ENCODE measurements at regions not wholly inside any gene's neighbourhood (a gene's known extent, or its start where the extent isn't known, plus 50 kb on each side); places are given as distances from the start of the nearest gene placed in this dataset.

DNA sequence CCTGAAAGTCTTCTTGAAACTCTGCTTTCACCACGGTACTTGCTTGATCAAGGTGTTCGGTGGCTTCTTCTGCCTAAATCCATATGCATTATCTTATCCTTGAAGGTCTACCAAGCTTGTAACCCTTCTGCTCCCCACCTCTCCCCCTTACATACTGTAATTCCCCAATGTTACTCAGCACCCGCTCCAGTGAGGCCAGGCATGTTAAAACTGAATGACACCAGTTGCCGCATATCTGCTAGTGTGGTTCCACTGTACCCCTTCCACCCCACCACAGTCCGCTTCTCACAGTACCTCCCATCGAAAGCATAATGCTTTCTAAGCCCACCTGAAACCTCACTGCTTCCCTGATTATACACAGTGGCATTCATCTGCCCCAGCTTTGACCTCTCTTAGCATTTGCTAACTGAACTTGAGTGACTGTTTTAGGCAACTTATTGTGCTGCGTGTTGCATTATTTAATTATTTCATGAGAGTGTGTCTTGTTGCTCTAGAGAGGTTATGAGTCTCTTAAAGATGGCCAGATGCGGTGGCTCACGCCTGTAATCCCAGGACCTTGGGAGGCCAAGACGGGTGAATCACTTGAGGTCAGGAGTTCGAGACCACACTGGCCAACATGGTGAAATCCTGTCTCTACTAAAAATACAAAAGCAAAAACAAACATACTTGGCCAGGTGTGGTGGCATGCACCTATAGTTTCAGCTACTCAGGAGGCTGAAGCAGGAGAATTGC lies 87.6 kb upstream of the MBNL2 start:
- FAIRE-seq (no peak), DNase-seq (ENCODE audit: insufficient read length, low spot score) (no peak)

GRCh38 chr13:97135883-97136282 lies 86.2 kb upstream of the MBNL2 start:
- no peak for FAIRE-seq
- no peak for DNase-seq (ENCODE audit: insufficient read length, low spot score)
- no peak for TF ChIP-seq POLR2A (IDR thresholded peaks at IDR 0.05; ENCODE audit: low read depth, low read length)

More for the DNA sequence above, 87.6 kb upstream of the MBNL2 start:
- no peak for TF ChIP-seq POLR2A (IDR thresholded peaks at IDR 0.05; ENCODE audit: low read depth, low read length)

DNA sequence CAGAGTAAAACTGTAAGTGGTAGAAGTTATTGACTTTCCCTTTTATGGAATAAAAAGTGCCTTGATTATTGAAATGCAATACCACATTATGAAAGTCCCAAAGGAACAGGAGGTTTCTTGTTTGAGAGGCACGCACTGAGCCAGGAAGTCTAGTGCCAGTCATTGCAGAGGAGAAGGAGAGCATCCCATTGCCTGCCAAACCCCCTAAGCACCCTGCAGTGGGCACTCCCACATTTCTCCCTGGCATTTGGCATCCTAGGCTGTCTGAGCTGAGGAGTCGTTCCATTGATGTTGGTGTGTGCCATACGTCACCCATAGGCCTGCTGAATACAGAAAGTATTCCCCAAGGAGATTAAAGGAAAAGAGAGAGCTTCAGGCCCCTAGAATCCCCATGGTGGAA lies 85.7 kb upstream of the MBNL2 start:
- DNase-seq (ENCODE audit: insufficient read length, low spot score) (no peak), FAIRE-seq (no peak)
- TF ChIP-seq POLR2A (IDR thresholded peaks at IDR 0.05; ENCODE audit: low read depth, low read length): no peak

DNA sequence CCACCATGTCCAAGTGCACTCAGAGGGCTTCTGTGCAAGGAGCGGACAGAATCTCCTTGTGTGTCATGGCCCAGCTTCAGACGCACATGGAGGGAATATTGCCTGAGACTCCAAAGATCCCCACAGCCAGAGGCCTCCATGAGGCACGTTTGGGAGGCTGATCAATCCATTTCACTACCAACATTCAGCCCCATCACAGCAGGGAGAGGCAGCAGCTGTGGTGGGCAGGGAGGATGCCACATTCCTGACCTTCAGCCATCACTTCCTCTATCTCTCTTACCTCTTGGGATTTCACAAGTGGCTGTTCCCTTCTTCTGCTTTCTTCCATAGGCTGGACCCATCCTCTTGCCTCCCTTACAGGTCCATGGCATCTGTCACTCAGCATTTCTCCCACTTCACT lies 82.4 kb upstream of the MBNL2 start:
- no peak for TF ChIP-seq POLR2A (IDR thresholded peaks at IDR 0.05; ENCODE audit: low read depth, low read length)
- DNase-seq (ENCODE audit: insufficient read length, low spot score): no peak
- FAIRE-seq: no peak

- no peak for TF ChIP-seq POLR2A (IDR thresholded peaks at IDR 0.05; ENCODE audit: low read depth, low read length)
- DNase-seq (ENCODE audit: insufficient read length, low spot score) (no peak), FAIRE-seq (no peak)
These were observed 82.0 kb upstream of the MBNL2 start for GRCh38 chr13:97140131-97140530.

GRCh38 chr13:97140611-97141010 lies 81.5 kb upstream of the MBNL2 start:
- FAIRE-seq (no peak), DNase-seq (ENCODE audit: insufficient read length, low spot score) (no peak)
- TF ChIP-seq POLR2A (IDR thresholded peaks at IDR 0.05; ENCODE audit: low read depth, low read length): no peak

DNA sequence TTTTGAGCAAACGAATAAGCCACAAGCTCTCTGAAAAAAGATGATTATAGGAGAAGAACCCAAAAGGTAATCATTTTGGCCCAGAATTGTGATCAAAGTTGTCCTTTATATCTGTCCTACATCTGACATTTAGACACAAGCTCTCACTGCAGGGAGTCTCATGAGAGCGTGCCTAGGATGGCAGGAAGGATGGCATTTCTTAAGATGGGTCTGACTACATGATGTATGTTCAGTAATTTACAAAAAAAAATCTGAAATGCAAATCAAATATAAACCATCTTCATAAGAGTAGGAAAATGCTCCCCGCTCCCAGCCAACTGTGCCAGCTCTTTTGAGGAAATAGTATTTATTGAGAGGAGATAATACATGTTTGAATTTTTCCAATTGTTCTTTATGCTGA lies 81.0 kb upstream of the MBNL2 start:
- TF ChIP-seq POLR2A (IDR thresholded peaks at IDR 0.05; ENCODE audit: low read depth, low read length): no peak
- FAIRE-seq: no peak

GRCh38 chr13:97141564-97142005 lies 80.5 kb upstream of the MBNL2 start:
- DNase-seq (ENCODE audit: insufficient read length, low spot score) (peak; percentile 80), FAIRE-seq (peak; percentile 100)
- TF ChIP-seq POLR2A (IDR thresholded peaks at IDR 0.05; ENCODE audit: low read depth, low read length): no peak

More for the DNA sequence above, 81.0 kb upstream of the MBNL2 start:
- DNase-seq (ENCODE audit: insufficient read length, low spot score): no peak

GRCh38 chr13:97142452-97142851 lies 79.7 kb upstream of the MBNL2 start:
- TF ChIP-seq POLR2A (IDR thresholded peaks at IDR 0.05; ENCODE audit: low read depth, low read length): peak; percentile 54; the same call in 1 of the 2 replicates
- peak; percentile 64 for DNase-seq (ENCODE audit: insufficient read length, low spot score)
- peak; percentile 96 for FAIRE-seq

GRCh38 chr13:97145057-97145456 lies 77.1 kb upstream of the MBNL2 start:
- DNase-seq (ENCODE audit: insufficient read length, low spot score) (no peak), FAIRE-seq (no peak)
- TF ChIP-seq POLR2A (IDR thresholded peaks at IDR 0.05; ENCODE audit: low read depth, low read length): no peak

DNA sequence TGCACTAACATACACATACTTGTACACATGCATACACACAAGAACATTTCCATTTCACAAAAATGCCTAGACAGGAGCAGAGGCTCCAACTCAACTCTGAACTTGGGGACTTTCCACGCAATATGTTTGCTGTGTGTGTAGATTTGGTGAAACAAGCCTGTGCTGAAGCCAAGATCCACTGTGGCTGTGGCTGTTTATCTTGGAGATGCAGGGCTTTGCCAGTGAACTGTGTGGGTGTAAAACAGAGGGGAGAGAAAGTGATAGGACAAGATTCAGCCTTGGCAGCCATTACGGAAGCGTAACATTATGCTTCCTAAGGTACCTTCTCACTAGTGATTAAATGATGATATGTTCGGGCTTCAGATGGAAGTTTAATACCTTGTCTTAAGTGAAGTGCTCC lies 73.2 kb upstream of the MBNL2 start:
- DNase-seq (ENCODE audit: insufficient read length, low spot score) (no peak), FAIRE-seq (no peak)
- no peak for TF ChIP-seq POLR2A (IDR thresholded peaks at IDR 0.05; ENCODE audit: low read depth, low read length)

- TF ChIP-seq POLR2A (IDR thresholded peaks at IDR 0.05; ENCODE audit: low read depth, low read length): no peak
- FAIRE-seq: no peak
These were observed 61.7 kb upstream of the MBNL2 start for GRCh38 chr13:97160421-97160820.

DNA sequence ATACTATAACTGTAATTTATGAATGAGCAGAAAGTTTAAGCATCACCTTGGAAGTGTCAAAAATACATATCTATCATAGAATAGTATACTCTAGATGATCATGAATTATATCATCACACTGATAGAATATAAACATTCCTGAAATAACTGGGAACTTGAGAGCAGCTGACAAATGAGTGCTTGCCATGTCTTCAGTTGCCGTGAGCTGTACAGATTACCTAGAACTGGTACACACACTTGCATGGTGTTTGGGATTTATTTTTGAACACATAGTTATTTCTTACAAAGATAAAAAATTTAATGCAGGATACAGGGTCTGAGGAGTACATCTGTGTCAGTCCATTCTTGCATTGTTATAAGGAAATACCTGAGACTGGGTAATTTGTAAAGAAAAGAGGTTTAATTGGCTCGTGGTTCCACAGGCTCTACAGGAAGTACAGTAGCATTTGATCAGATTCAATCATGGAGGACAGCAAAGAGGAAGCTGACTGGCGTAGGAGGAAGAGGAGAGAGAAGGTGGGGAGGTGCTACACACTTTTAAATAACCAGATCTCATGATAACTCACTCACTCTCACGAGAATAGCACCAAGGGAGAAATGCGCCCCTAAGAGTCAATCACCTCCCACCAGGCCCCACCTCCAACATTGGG lies 60.4 kb upstream of the MBNL2 start:
- FAIRE-seq (no peak), DNase-seq (ENCODE audit: insufficient read length, low spot score) (no peak)
- no peak for TF ChIP-seq POLR2A (IDR thresholded peaks at IDR 0.05; ENCODE audit: low read depth, low read length)

More at GRCh38 chr13:97160421-97160820, 61.7 kb upstream of the MBNL2 start:
- DNase-seq (ENCODE audit: insufficient read length, low spot score): no peak

DNA sequence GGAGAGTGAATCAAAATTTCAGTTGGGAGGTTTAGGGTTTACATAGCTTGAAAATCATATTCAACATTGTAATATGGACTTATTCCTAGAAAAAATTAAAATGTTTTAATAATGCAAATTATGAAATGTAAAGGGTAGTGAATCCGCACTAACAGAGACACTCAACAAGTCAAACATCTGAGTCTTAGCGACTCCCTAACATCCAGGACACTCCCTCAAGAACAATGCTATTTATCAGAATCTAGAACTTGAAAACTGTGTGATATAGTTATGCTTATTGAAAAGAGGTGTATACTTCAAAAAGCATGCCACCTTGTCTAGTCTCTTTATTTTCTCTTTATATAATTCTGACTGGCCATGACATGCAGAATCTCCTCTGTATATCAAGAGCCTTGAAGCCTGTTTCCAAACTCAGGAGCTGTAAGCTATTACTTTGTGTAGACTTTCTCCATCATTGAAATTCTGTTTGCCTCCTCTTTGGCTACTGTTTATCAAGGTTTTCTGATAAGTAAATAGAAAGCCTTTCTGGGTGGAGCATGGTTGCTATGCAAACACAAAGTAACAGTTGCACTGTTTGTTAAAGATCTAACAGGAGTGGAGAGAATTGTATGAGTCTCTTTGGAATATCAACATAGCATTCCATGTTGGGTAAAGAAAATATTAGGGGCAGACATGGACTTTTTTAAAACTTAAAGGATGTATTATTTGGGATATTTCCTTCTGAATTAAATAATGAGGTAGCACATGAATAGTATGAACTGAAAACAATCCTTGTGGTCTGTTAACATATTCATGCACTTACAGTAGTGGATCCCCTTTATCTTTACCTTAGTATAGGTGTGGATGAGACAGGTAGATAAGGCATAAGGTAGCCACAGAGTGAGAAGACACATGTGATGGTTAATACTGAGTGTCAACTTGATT lies 56.4 kb upstream of the MBNL2 start:
- no peak for TF ChIP-seq POLR2A (IDR thresholded peaks at IDR 0.05; ENCODE audit: low read depth, low read length)
- DNase-seq (ENCODE audit: insufficient read length, low spot score) (no peak), FAIRE-seq (no peak)

All from H54 (cell line).